ENCODE measurements at regions not wholly inside any gene's neighbourhood (a gene's known extent, or its start where the extent isn't known, plus 50 kb on each side); places are given as distances from the start of the nearest gene placed in this dataset.

GRCh38 chr3:94645790-94646189, 582.9 kb downstream of the NSUN3 start (continued):
- no peak for TF ChIP-seq PRDM15 (CRISPR knock-in tag; IDR thresholded peaks at IDR 0.05)
- TF ChIP-seq, protein P1, sequence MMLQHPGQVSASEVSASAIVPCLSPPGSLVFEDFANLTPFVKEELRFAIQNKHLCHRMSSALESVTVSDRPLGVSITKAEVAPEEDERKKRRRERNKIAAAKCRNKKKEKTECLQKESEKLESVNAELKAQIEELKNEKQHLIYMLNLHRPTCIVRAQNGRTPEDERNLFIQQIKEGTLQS (CRISPR knock-in tag; conservative IDR thresholded peaks at IDR 0.05), result no peak
- no peak for TF ChIP-seq SMAD3 (CRISPR knock-in tag; IDR thresholded peaks at IDR 0.05; ENCODE audit: borderline replicate concordance)
- no peak for TF ChIP-seq ZNF219 (CRISPR knock-in tag; IDR thresholded peaks at IDR 0.05; ENCODE audit: borderline replicate concordance)
- TF ChIP-seq ZSCAN18 (CRISPR knock-in tag; IDR thresholded peaks at IDR 0.05), result no peak
- TF ChIP-seq JUN (CRISPR knock-in tag; IDR thresholded peaks at IDR 0.05), result no peak
- TF ChIP-seq SMAD4 (CRISPR knock-in tag; IDR thresholded peaks at IDR 0.05), result no peak
- TF ChIP-seq, protein P2, sequence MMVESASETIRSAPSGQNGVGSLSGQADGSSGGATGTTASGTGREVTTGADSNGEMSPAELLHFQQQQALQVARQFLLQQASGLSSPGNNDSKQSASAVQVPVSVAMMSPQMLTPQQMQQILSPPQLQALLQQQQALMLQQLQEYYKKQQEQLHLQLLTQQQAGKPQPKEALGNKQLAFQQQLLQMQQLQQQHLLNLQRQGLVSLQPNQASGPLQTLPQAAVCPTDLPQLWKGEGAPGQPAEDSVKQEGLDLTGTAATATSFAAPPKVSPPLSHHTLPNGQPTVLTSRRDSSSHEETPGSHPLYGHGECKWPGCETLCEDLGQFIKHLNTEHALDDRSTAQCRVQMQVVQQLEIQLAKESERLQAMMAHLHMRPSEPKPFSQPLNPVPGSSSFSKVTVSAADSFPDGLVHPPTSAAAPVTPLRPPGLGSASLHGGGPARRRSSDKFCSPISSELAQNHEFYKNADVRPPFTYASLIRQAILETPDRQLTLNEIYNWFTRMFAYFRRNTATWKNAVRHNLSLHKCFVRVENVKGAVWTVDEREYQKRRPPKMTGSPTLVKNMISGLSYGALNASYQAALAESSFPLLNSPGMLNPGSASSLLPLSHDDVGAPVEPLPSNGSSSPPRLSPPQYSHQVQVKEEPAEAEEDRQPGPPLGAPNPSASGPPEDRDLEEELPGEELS (CRISPR knock-in tag; IDR thresholded peaks at IDR 0.05), result no peak
- no peak for TF ChIP-seq IRF2 (CRISPR knock-in tag; IDR thresholded peaks at IDR 0.05; ENCODE audit: borderline replicate concordance, low read depth)
- TF ChIP-seq SOX15 (CRISPR knock-in tag; IDR thresholded peaks at IDR 0.05), result no peak

GRCh38 chr3:94647131-94647530, 584.3 kb downstream of the NSUN3 start:
- peaks cover 43% of the 10 kb centered on the region for H3K9me3 Mint-ChIP-seq
- H3K4me1 Mint-ChIP-seq, result peaks cover 17% of the 10 kb centered on the region
- H3K27me3 Mint-ChIP-seq (ENCODE audit: low read depth), result no peaks in the 10 kb centered on the region
- no peak for DNase-seq (ENCODE audit: low spot score)
- POLR2A ChIA-PET, result no interaction called here
- no peak for TF ChIP-seq ATF2 (CRISPR knock-in tag; IDR thresholded peaks at IDR 0.05; ENCODE audit: borderline replicate concordance, low read depth)
- no peak for TF ChIP-seq SMAD3 (CRISPR knock-in tag; IDR thresholded peaks at IDR 0.05; ENCODE audit: borderline replicate concordance)
- TF ChIP-seq ZBTB21 (CRISPR knock-in tag; IDR thresholded peaks at IDR 0.05; ENCODE audit: borderline replicate concordance), result no peak
- TF ChIP-seq CREB1 (CRISPR knock-in tag; IDR thresholded peaks at IDR 0.05), result no peak
- TF ChIP-seq, protein P3, sequence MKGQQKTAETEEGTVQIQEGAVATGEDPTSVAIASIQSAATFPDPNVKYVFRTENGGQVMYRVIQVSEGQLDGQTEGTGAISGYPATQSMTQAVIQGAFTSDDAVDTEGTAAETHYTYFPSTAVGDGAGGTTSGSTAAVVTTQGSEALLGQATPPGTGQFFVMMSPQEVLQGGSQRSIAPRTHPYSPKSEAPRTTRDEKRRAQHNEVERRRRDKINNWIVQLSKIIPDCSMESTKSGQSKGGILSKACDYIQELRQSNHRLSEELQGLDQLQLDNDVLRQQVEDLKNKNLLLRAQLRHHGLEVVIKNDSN (CRISPR knock-in tag; IDR thresholded peaks at IDR 0.05), result no peak
- no peak for TF ChIP-seq FOXK1 (CRISPR knock-in tag; IDR thresholded peaks at IDR 0.05)
- TF ChIP-seq TEAD4 (CRISPR knock-in tag; IDR thresholded peaks at IDR 0.05), result no peak
- no peak for TF ChIP-seq NR1H2 (CRISPR knock-in tag; IDR thresholded peaks at IDR 0.05)
- no peak for TF ChIP-seq CREM (CRISPR knock-in tag; IDR thresholded peaks at IDR 0.05)
- TF ChIP-seq, protein P4, sequence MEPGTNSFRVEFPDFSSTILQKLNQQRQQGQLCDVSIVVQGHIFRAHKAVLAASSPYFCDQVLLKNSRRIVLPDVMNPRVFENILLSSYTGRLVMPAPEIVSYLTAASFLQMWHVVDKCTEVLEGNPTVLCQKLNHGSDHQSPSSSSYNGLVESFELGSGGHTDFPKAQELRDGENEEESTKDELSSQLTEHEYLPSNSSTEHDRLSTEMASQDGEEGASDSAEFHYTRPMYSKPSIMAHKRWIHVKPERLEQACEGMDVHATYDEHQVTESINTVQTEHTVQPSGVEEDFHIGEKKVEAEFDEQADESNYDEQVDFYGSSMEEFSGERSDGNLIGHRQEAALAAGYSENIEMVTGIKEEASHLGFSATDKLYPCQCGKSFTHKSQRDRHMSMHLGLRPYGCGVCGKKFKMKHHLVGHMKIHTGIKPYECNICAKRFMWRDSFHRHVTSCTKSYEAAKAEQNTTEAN (CRISPR knock-in tag; IDR thresholded peaks at IDR 0.05), result no peak
- TF ChIP-seq, protein P5, sequence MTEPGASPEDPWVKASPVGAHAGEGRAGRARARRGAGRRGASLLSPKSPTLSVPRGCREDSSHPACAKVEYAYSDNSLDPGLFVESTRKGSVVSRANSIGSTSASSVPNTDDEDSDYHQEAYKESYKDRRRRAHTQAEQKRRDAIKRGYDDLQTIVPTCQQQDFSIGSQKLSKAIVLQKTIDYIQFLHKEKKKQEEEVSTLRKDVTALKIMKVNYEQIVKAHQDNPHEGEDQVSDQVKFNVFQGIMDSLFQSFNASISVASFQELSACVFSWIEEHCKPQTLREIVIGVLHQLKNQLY (CRISPR knock-in tag; IDR thresholded peaks at IDR 0.05), result no peak
- TF ChIP-seq ZNF317 (CRISPR knock-in tag; IDR thresholded peaks at IDR 0.05; ENCODE audit: borderline replicate concordance, low read depth), result no peak
- no peak for TF ChIP-seq ZNF396 (CRISPR knock-in tag; IDR thresholded peaks at IDR 0.05; ENCODE audit: borderline replicate concordance)
- CTCF ChIA-PET, result no interaction called here
- H3K36me3 Mint-ChIP-seq, result peaks cover 25% of the 10 kb centered on the region
- no peak overlapping the region for H3K4me3 Mint-ChIP-seq
- H3K27ac Mint-ChIP-seq, result no peak overlapping the region
- no peak for ATAC-seq

Measured in WTC11 (cell line).